MM.1S (cell line): ENCODE measurements at regions not wholly inside any gene's neighbourhood (a gene's known extent, or its start where the extent isn't known, plus 50 kb on each side); places are given as distances from the start of the nearest gene placed in this dataset.

Experiments
- DNase-seq: peaks from one replicate; pipeline ENCODE4 v3.0.0-alpha.2; 2015
- H2AFZ ChIP-seq: fragments of 300-600 bp; sonication (generic); 2 replicates; pipeline ENCODE4 v1.6.0; 2016; ENCODE audit warnings: antibody characterized with exemption, low read length
- H3F3A ChIP-seq: fragments of 300-600 bp; sonication (generic); 2 replicates; pipeline ENCODE4 v1.6.1; 2016; ENCODE audit warnings: mild to moderate bottlenecking, antibody characterized with exemption, low read length, moderate library complexity, mixed read lengths; ENCODE audit not compliant: insufficient read depth
- H3K27ac ChIP-seq: fragments of 300-600 bp; sonication (generic); 2 replicates; pipeline ENCODE4 v1.5.1; 2016; ENCODE audit warnings: mild to moderate bottlenecking, low read length
- H3K27me3 ChIP-seq: fragments of 300-600 bp; sonication (generic); replicated peaks from 2 replicates; pipeline ENCODE4 v1.6.0; 2016; ENCODE audit warnings: low read length; ENCODE audit not compliant: insufficient read depth
- H3K36me3 ChIP-seq: fragments of 300-600 bp; sonication (generic); replicated peaks from 2 replicates; pipeline ENCODE4 v1.6.1; 2016; ENCODE audit warnings: mild to moderate bottlenecking, low read length, mixed read lengths; ENCODE audit not compliant: insufficient read depth
- H3K4me1 ChIP-seq: fragments of 300-600 bp; sonication (generic); 2 replicates; pipeline ENCODE4 v1.6.1; 2016; ENCODE audit warnings: low read length, mixed read lengths
- H3K4me2 ChIP-seq: fragments of 300-600 bp; sonication (generic); 2 replicates; pipeline ENCODE4 v1.6.0; 2016; ENCODE audit warnings: low read depth, low read length
- H3K4me3 ChIP-seq: fragments of 300-600 bp; sonication (generic); 2 replicates; pipeline ENCODE4 v1.5.1; 2016; ENCODE audit warnings: low read length, mixed read lengths
- H3K79me2 ChIP-seq: fragments of 300-600 bp; sonication (generic); 2 replicates; pipeline ENCODE4 v1.6.1; 2016; ENCODE audit warnings: mixed run types, low read length, mixed read lengths
- H3K9ac ChIP-seq: fragments of 300-600 bp; sonication (generic); 2 replicates; pipeline ENCODE4 v1.6.1; 2016; ENCODE audit warnings: low read length, mixed read lengths
- H3K9me2 ChIP-seq: fragments of 300-600 bp; sonication (generic); replicated peaks from 2 replicates; pipeline ENCODE4 v1.6.1; 2016; ENCODE audit warnings: mild to moderate bottlenecking, low read length, mixed read lengths; ENCODE audit not compliant: insufficient read depth
- H3K9me3 ChIP-seq: fragments of 300-600 bp; sonication (generic); replicated peaks from 2 replicates; pipeline ENCODE4 v1.6.1; 2016; ENCODE audit warnings: mild to moderate bottlenecking, low read length, mixed read lengths; ENCODE audit not compliant: insufficient read depth
- H4K20me1 ChIP-seq: fragments of 300-600 bp; sonication (generic); 2 replicates; pipeline ENCODE4 v1.6.1; 2016; ENCODE audit warnings: mild to moderate bottlenecking, low read length, moderate library complexity, mixed read lengths; ENCODE audit not compliant: insufficient read depth
- CTCF ChIP-seq: fragments of 300-600 bp; sonication (generic); IDR thresholded peaks from 2 replicates; pipeline ENCODE4 v1.5.1; 2016; ENCODE audit warnings: antibody characterized with exemption, low read length, mixed read lengths
- EZH2 ChIP-seq: fragments of 300-600 bp; sonication (generic); optimal IDR thresholded peaks from 2 replicates; pipeline ENCODE3; 2017; ENCODE audit warnings: low read depth, mild to moderate bottlenecking, antibody characterized with exemption, low read length, mixed read lengths
- EZH2phosphoT487 ChIP-seq: fragments of 300-600 bp; sonication (generic); IDR thresholded peaks from 2 replicates; pipeline ENCODE4 v1.6.1; 2018; ENCODE audit warnings: antibody characterized with exemption, low read length

GRCh38 chr9:7533376-7534090 is 266.0 kb downstream of the DMAC1 start:
- no peak overlapping the region for H3K9ac ChIP-seq

GRCh38 chr9:7523426-7524043 is 276.0 kb downstream of the DMAC1 start:
- H3K27ac ChIP-seq, result no peak overlapping the region
- H3K4me1 ChIP-seq, result no peaks in the 10 kb centered on the region
- H3K9ac ChIP-seq, result no peak overlapping the region
- no peaks in the 10 kb centered on the region for H4K20me1 ChIP-seq
- H3K27me3 ChIP-seq, result no peaks in the 10 kb centered on the region
- H3K9me2 ChIP-seq, result no peaks in the 10 kb centered on the region
- no peaks in the 10 kb centered on the region for H3K36me3 ChIP-seq
- no peaks in the 10 kb centered on the region for H3K79me2 ChIP-seq
- TF ChIP-seq EZH2 (no peak), EZH2phosphoT487 (no peak), CTCF (no peak)
- no peaks in the 10 kb centered on the region for H3F3A ChIP-seq
- H2AFZ ChIP-seq, result no peak overlapping the region
- no peak overlapping the region for H3K4me2 ChIP-seq
- no peak overlapping the region for H3K4me3 ChIP-seq
- DNase-seq, result no peak
- no peaks in the 10 kb centered on the region for H3K9me3 ChIP-seq

More at GRCh38 chr9:7533376-7534090, 266.0 kb downstream of the DMAC1 start:
- no peak for TF ChIP-seq EZH2phosphoT487
- no peak for TF ChIP-seq EZH2
- TF ChIP-seq CTCF, result no peak
- H4K20me1 ChIP-seq, result no peaks in the 10 kb centered on the region
- no peak overlapping the region for H3K4me2 ChIP-seq
- H3K9me2 ChIP-seq, result no peaks in the 10 kb centered on the region
- H3K4me3 ChIP-seq, result no peak overlapping the region
- H3F3A ChIP-seq, result no peaks in the 10 kb centered on the region
- no peaks in the 10 kb centered on the region for H3K9me3 ChIP-seq
- DNase-seq, result no peak
- no peaks in the 10 kb centered on the region for H3K79me2 ChIP-seq
- no peaks in the 10 kb centered on the region for H3K27me3 ChIP-seq
- no peak overlapping the region for H2AFZ ChIP-seq
- no peak overlapping the region for H3K27ac ChIP-seq
- no peaks in the 10 kb centered on the region for H3K4me1 ChIP-seq
- H3K36me3 ChIP-seq, result no peaks in the 10 kb centered on the region

GRCh38 chr9:7520396-7520795 is 279.2 kb downstream of the DMAC1 start:
- Histone ChIP-seq H3K79me2 (no peaks in the 10 kb centered on the region), H3K4me2 (no peak overlapping the region), H3K27me3 (no peaks in the 10 kb centered on the region), H3K27ac (no peak overlapping the region), H3K36me3 (no peaks in the 10 kb centered on the region), H4K20me1 (no peaks in the 10 kb centered on the region), H3K9ac (no peak overlapping the region), H3K9me2 (no peaks in the 10 kb centered on the region), H3F3A (no peaks in the 10 kb centered on the region), H3K4me1 (no peaks in the 10 kb centered on the region), H2AFZ (no peak overlapping the region), H3K4me3 (no peak overlapping the region), H3K9me3 (no peaks in the 10 kb centered on the region)
- no peak for DNase-seq
- TF ChIP-seq EZH2phosphoT487, result no peak
- no peak for TF ChIP-seq CTCF
- TF ChIP-seq EZH2, result no peak
